HFFc6 (cell line): ENCODE measurements at regions not wholly inside any gene's neighbourhood (a gene's known extent, or its start where the extent isn't known, plus 50 kb on each side); places are given as distances from the start of the nearest gene placed in this dataset.

Experiments used
- DNase-seq: peaks from one replicate; pipeline ENCODE4 v3.0.0-alpha.2; 2018
- H3K27ac Mint-ChIP-seq: 2 replicates; pipeline ENCODE4 v1.8.0; 2020; ENCODE audit warnings: mild to moderate bottlenecking, mixed read lengths
- H3K27me3 Mint-ChIP-seq: 2 replicates; pipeline ENCODE4 v1.8.0; 2021; ENCODE audit warnings: mild to moderate bottlenecking, moderate library complexity, mixed read lengths; ENCODE audit not compliant: insufficient read depth
- H3K36me3 Mint-ChIP-seq: 2 replicates; pipeline ENCODE4 v1.8.0; 2021; ENCODE audit warnings: low read depth, mixed read lengths
- H3K4me1 Mint-ChIP-seq: 2 replicates; pipeline ENCODE4 v1.8.0; 2020; ENCODE audit warnings: low read depth, mixed read lengths
- H3K4me3 Mint-ChIP-seq: 2 replicates; pipeline ENCODE4 v1.8.0; 2020; ENCODE audit warnings: mild to moderate bottlenecking, moderate library complexity, mixed read lengths
- H3K9me3 Mint-ChIP-seq: 2 replicates; pipeline ENCODE4 v1.8.0; 2020; ENCODE audit warnings: mild to moderate bottlenecking, mixed read lengths
- CTCF ChIP-seq: fragments of 200-600 bp; sonication (generic); IDR thresholded peaks from 2 replicates; pipeline ENCODE4 v1.5.0; 2021; ENCODE audit warnings: antibody characterized with exemption, mild to moderate bottlenecking

DNA sequence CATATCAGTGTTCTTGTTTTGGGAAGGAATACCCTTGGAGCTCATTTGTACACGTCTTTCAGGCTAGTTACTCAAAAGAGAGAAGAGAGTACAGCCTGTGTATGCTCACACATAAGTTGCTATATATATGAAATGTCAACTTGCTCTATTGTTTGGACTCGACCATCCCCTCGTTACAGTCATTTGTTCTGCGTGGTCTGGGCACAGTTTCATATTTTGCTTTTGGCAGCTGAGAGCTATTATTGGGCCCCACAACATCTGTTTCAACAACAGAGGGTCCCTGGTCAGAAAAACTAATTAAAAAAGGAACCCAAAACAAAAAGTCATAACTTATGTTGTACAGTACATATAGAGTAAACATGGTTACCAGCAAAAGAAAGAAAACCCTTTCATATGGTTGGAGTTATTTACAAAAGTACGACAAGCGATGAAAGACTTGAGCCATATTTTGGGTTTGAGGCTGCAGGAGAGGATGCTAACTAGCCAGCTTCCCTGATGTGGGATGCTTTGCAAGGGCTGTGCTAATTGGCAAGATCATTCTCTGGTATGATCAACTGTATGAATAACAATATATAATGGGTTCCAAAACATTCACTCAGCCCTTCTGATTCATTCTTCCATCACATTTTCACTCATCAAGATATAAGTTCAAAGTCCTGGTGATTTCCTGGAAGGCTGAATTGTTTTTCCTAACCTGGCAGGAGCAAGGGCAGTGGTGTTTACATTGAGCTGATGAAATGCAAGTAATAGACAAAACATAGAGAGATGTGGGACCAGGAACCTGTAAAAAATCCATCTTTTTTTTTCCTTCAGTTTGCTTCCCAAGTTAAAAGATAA lies 137.9 kb downstream of the RPS12 start:
- H3K4me3 Mint-ChIP-seq, result no peak overlapping the region
- no peak for TF ChIP-seq CTCF
- no peaks in the 10 kb centered on the region for H3K36me3 Mint-ChIP-seq
- H3K27me3 Mint-ChIP-seq, result no peaks in the 10 kb centered on the region; the same call in 1 of the 2 replicates
- no peaks in the 10 kb centered on the region for H3K4me1 Mint-ChIP-seq
- DNase-seq, result no peak
- no peaks in the 10 kb centered on the region for H3K9me3 Mint-ChIP-seq
- H3K27ac Mint-ChIP-seq, result no peak overlapping the region

DNA sequence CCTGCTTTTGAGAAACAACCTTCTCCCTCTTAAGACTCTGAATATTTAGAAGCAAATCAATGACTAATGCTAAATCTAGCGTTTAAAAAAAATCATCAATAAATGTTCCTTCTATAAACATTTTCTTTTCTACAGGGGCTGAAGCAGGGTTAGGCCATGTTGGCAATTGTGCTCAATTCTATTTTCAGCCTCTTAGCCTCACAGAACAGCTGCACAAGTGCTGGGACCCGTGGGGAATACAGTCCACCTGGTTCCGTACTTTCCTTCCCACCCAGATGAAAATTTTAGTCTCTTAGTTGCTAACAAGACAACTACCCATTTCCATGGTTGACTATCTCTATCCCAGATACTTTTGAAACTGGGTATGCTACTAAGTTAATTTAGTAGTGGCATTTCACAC lies 138.6 kb downstream of the RPS12 start:
- TF ChIP-seq CTCF, result no peak
- H3K4me1 Mint-ChIP-seq, result no peaks in the 10 kb centered on the region
- H3K27me3 Mint-ChIP-seq, result peaks cover 4% of the 10 kb centered on the region
- H3K9me3 Mint-ChIP-seq, result no peaks in the 10 kb centered on the region
- H3K27ac Mint-ChIP-seq, result no peak overlapping the region
- no peak overlapping the region for H3K4me3 Mint-ChIP-seq
- no peak for DNase-seq
- H3K36me3 Mint-ChIP-seq, result no peaks in the 10 kb centered on the region

DNA sequence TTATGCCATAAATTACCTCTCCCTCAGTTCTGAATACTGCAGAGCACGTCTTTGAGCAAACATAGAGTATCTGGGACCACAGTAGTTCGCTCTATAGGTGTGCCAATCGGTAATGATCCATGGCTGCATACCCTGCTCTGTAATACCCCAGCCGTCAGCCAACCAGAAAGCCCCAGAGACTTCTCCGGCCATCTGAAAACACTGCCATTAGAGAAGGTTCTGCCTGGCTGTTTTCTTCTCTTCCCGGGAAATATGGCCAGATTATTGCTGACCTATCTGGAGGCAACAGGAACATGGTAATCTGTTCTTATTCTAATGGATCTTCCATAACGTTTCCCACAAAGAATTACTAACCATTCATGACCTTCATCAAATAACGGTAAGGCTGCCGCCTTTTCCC lies 139.9 kb downstream of the RPS12 start:
- Mint-ChIP-seq H3K9me3 (no peaks in the 10 kb centered on the region), H3K27me3 (peaks cover 4% of the 10 kb centered on the region), H3K27ac (no peak overlapping the region), H3K4me1 (no peaks in the 10 kb centered on the region), H3K36me3 (no peaks in the 10 kb centered on the region), H3K4me3 (no peak overlapping the region)
- DNase-seq, result no peak
- no peak for TF ChIP-seq CTCF

DNA sequence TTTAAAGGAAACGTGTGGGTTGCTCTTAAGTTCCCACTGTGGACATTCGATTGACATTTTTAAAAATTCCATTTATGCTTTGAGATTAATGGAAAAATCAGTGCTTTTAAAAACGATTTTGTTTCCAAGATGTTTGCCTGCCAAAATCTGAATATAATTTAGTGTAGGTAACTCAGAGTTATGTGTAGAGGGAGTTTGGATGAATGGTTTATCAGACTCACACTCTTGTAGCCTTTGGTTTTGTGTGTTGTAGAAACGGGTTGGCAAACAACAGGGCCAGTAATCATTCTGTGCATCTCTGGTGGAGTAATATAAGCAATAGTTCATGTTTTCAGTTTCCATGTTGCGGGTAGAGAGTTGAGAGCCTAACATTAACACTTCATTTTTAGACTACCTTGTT lies 140.6 kb downstream of the RPS12 start:
- no peak for DNase-seq
- H3K27ac Mint-ChIP-seq, result no peak overlapping the region
- no peaks in the 10 kb centered on the region for H3K9me3 Mint-ChIP-seq
- no peaks in the 10 kb centered on the region for H3K4me1 Mint-ChIP-seq
- H3K36me3 Mint-ChIP-seq, result no peaks in the 10 kb centered on the region
- peaks cover 4% of the 10 kb centered on the region for H3K27me3 Mint-ChIP-seq
- no peak for TF ChIP-seq CTCF
- no peak overlapping the region for H3K4me3 Mint-ChIP-seq

- H3K27me3 Mint-ChIP-seq, result peaks cover 4% of the 10 kb centered on the region
- H3K36me3 Mint-ChIP-seq, result no peaks in the 10 kb centered on the region
- no peaks in the 10 kb centered on the region for H3K9me3 Mint-ChIP-seq
- H3K4me3 Mint-ChIP-seq, result no peak overlapping the region
- no peak for DNase-seq
- TF ChIP-seq CTCF, result no peak
- H3K27ac Mint-ChIP-seq, result no peak overlapping the region
- H3K4me1 Mint-ChIP-seq, result peaks cover 11% of the 10 kb centered on the region
Measured at GRCh38 chr6:132959639-132960326, 145.4 kb downstream of the RPS12 start.
